ENCODE measurements at regions not wholly inside any gene's neighbourhood (a gene's known extent, or its start where the extent isn't known, plus 50 kb on each side); places are given as distances from the start of the nearest gene placed in this dataset.

GRCh38 chr13:21822029-21822428, 151.2 kb downstream of the FGF9 start:
- DNase-seq (ENCODE audit: low spot score), result no peak

- no peak for DNase-seq (ENCODE audit: low spot score)
Observed at GRCh38 chr13:21823416-21823815, 152.5 kb downstream of the FGF9 start.

GRCh38 chr13:21823949-21824348, 153.1 kb downstream of the FGF9 start:
- no peak for DNase-seq (ENCODE audit: low spot score)

GRCh38 chr13:21825186-21825585, 154.3 kb downstream of the FGF9 start:
- DNase-seq (ENCODE audit: low spot score), result no peak

GRCh38 chr13:21825801-21826200, 154.9 kb downstream of the FGF9 start:
- no peak for DNase-seq (ENCODE audit: low spot score)

GRCh38 chr13:21826214-21827015, 155.5 kb downstream of the FGF9 start:
- no peak for DNase-seq (ENCODE audit: low spot score)

- no peak for DNase-seq (ENCODE audit: low spot score)
Observed at GRCh38 chr13:21831654-21832324, 160.9 kb downstream of the FGF9 start.

GRCh38 chr13:21833921-21834320, 163.0 kb downstream of the FGF9 start:
- no peak for DNase-seq (ENCODE audit: low spot score)

GRCh38 chr13:21834521-21834920, 163.6 kb downstream of the FGF9 start:
- DNase-seq (ENCODE audit: low spot score), result no peak

GRCh38 chr13:21837288-21837687, 166.4 kb downstream of the FGF9 start:
- DNase-seq (ENCODE audit: low spot score), result no peak

GRCh38 chr13:21837841-21838551, 167.1 kb downstream of the FGF9 start:
- DNase-seq (ENCODE audit: low spot score), result no peak

- DNase-seq (ENCODE audit: low spot score), result no peak
Observed at GRCh38 chr13:21846605-21847004, 175.7 kb downstream of the FGF9 start.

- DNase-seq (ENCODE audit: low spot score), result no peak
Observed at GRCh38 chr13:21849323-21849722, 178.4 kb downstream of the FGF9 start.

- no peak for DNase-seq (ENCODE audit: low spot score)
Observed at GRCh38 chr13:21850013-21851006, 179.4 kb downstream of the FGF9 start.

GRCh38 chr13:21852043-21852442, 181.2 kb downstream of the FGF9 start:
- no peak for DNase-seq (ENCODE audit: low spot score)

- no peak for DNase-seq (ENCODE audit: low spot score)
Observed at GRCh38 chr13:21853779-21854178, 182.9 kb downstream of the FGF9 start.

GRCh38 chr13:21868823-21869222, 197.9 kb downstream of the FGF9 start:
- no peak for DNase-seq (ENCODE audit: low spot score)

GRCh38 chr13:21871382-21871781, 200.5 kb downstream of the FGF9 start:
- no peak for DNase-seq (ENCODE audit: low spot score)

- DNase-seq (ENCODE audit: low spot score), result no peak
Observed at GRCh38 chr13:21871919-21872318, 201.0 kb downstream of the FGF9 start.

- no peak for DNase-seq (ENCODE audit: low spot score)
Observed at GRCh38 chr13:21872795-21873194, 201.9 kb downstream of the FGF9 start.

GRCh38 chr13:21875116-21875515, 204.2 kb downstream of the FGF9 start:
- DNase-seq (ENCODE audit: low spot score), result no peak

Measured in Ammon's horn (tissue), 1 donor.